ENCODE measurements at regions not wholly inside any gene's neighbourhood (a gene's known extent, or its start where the extent isn't known, plus 50 kb on each side); places are given as distances from the start of the nearest gene placed in this dataset.

DNA sequence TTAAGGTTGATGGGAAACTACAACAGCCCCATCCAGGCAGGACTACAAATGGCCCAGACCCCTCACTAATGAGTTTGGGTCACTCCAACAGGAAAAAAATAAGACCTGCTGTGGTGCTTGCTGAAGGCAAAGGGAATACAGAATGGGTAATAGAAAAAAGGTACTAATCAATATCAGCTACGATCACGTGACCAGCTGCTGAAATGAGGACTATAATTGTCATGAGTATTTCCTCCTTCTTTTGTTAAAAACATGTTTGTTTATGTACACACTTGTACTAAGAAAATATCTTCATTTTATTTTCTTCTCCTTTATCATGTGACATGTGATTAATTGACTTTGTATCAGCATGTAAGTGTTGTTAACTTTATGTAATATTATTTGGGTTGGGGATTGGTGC lies 199.9 kb downstream of the GJA1 start:
- TF ChIP-seq, protein P1, sequence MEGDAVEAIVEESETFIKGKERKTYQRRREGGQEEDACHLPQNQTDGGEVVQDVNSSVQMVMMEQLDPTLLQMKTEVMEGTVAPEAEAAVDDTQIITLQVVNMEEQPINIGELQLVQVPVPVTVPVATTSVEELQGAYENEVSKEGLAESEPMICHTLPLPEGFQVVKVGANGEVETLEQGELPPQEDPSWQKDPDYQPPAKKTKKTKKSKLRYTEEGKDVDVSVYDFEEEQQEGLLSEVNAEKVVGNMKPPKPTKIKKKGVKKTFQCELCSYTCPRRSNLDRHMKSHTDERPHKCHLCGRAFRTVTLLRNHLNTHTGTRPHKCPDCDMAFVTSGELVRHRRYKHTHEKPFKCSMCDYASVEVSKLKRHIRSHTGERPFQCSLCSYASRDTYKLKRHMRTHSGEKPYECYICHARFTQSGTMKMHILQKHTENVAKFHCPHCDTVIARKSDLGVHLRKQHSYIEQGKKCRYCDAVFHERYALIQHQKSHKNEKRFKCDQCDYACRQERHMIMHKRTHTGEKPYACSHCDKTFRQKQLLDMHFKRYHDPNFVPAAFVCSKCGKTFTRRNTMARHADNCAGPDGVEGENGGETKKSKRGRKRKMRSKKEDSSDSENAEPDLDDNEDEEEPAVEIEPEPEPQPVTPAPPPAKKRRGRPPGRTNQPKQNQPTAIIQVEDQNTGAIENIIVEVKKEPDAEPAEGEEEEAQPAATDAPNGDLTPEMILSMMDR (IDR thresholded peaks at IDR 0.05): no peak
- TF ChIP-seq POLR2A (IDR thresholded peaks at IDR 0.05): no peak

Data from thyroid gland (tissue), 4 donors.